HG03097 (cell line): ENCODE measurements at regions not wholly inside any gene's neighbourhood (a gene's known extent, or its start where the extent isn't known, plus 50 kb on each side); places are given as distances from the start of the nearest gene placed in this dataset.

Source experiments
- ATAC-seq: cut with Tn5 transposase; IDR thresholded peaks from one replicate; pipeline ENCODE4 v1.9.1; 2021; ENCODE audit not compliant: unreplicated experiment, low FRiP score

- ATAC-seq: no peak
Measured at GRCh38 chr12:91394903-91395302, 212.3 kb upstream of the DCN start.

DNA sequence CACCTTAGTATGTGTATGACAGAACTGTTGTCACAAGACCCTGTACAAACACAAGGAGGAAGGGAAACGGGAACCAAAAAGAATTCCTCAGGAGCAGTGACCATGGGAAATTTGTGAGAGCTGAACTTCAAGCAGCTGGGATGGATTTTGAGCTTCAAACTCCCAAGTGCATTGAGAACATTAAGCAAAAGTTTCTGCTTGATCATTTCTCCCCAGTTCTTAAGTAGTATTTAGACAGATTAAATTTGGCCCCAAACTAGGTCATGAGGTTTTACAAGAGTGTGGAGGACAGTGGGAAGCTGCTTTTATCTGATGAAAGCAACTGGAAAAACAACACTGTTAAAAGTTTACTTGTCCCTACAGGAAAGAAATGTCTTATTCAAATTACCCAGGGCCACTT, 206.0 kb upstream of the DCN start:
- ATAC-seq: no peak

- no peak for ATAC-seq
Measured at GRCh38 chr12:91387461-91388134, 205.0 kb upstream of the DCN start.

DNA sequence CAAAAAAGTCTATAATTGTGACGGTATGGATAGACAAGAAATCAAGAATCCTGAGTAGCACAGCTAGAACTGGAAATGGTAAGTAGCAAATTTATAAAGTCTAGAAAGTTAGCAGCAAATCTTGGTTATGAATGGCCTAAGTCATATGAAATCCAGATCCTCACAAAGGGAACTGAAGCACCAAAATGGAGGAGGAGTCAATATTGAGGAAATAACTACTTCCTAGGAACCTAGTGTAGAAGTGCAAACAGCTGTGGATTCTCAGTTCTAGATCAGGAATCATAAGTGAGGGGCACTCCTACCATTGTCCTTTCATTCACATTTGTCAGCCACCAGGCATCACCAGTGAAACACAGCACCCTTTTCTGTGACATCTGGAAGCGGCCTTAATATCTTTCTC, 202.2 kb upstream of the DCN start:
- ATAC-seq: no peak

GRCh38 chr12:91384366-91384765, 201.7 kb upstream of the DCN start:
- ATAC-seq: no peak

- no peak for ATAC-seq
Measured at GRCh38 chr12:91383099-91383498, 200.5 kb upstream of the DCN start.

DNA sequence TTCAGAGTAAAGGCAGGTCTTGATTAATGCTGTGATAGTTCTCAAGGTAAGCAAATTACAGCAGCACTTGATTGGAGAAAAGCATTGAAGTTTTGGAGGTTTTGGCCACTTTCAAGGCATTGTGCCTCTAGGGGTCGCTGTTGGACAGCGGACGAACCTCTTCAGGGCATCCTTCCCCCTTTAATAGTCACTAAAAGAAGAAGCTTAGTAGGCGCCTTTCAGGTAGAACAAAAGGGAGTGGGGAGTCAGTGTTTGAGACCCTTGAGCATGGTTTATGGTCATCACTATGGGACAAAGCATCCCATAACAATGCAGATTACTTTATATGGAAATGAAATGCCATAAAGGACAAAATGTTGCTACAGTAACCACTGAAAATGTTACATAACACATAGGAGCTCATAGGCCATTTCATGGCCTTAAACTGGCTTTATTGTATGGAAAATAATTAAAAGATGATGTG, 199.5 kb upstream of the DCN start:
- peak; percentile 65 for ATAC-seq

- ATAC-seq: peak; percentile 63
Measured at GRCh38 chr12:91381309-91381804, 198.7 kb upstream of the DCN start.

DNA sequence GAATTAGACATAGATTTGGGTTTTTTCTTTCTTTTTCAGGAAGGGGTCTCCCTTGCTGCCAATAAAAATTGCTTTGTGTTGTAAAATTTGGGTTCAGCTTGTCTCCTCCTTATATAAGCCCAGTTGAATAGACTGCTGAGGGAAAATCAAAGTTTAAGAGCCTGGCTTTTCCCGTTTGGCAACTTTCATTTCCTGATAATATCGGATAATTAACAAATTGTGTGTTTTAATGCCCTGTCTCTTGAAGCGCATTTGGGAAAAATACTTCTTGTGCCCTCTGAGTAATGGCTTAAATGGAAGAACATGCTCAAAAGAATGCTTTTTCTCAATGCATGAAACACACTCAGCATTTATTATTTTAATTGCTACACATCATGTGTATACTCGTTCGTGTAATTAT, 198.0 kb upstream of the DCN start:
- no peak for ATAC-seq

DNA sequence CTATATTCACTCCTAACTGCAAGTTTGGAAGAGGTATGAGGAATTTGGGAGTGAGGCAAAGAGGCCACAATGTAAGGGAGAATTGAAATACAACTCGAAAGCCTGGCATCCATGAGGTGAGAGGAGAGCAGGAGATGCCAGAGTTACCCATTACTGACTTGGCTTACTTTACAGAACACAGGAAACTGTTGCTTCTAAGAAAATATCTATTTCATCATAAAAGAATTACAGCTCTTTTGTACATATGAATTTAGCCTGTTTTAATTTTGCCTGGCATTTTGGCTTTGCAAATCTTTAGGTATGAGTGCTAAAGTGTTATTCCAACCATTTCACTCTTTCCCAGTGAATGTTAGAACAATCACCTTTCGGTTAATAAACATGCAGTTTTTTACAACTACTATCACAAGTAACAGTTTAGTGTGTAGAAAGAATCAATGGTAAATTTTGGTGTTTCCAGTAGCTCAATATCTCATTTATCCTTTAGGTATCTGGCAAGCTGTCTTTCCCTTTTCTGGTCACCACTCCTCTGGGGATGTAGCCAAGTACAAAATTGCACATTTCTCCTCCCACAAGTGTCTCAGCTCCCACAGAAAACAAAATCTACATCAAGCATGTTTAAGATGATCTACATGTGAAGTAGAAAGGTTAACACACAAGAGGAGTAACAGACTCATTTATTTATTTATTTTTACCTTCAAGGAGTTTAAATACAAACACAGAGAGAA, 196.6 kb upstream of the DCN start:
- ATAC-seq: no peak

- ATAC-seq: no peak
Measured at GRCh38 chr12:91377436-91377835, 194.8 kb upstream of the DCN start.

- no peak for ATAC-seq
Measured at GRCh38 chr12:91373086-91373485, 190.5 kb upstream of the DCN start.

DNA sequence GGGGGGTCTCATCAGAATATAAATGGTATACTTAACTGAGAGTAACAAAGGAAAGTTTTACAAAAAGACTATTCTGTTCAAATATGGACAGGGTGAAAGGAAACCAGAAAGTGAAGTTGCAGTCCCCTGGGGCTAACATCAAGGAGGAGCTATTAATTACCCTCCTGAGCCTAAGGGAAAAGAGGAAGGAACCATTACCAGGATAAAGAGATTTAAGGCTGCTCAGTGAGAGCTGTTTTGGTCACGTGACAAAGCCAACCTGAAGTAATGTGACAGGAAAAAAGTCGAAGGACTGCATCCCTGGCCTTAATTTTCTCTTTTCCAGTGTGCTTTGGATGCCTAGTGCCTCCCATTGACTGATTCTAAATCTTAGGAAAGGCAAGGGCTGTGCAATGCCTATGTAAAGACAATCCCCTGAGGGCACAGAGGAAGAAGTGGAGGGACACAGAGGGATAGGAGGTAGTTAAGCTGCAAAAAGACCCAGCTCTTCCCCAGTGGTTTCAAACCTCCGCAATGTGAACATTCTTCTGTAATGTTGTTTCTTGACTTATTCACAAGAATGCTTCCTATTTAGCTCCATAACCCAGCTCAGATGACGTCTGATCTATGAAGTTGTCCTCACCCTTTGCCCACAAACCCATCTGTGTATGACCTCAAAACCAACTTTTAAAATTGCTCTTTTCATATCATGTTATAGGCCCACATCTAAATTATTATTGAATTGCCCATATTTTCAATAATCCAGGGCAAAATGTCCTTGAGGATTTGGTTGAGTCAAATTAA, 187.7 kb upstream of the DCN start:
- ATAC-seq: no peak

DNA sequence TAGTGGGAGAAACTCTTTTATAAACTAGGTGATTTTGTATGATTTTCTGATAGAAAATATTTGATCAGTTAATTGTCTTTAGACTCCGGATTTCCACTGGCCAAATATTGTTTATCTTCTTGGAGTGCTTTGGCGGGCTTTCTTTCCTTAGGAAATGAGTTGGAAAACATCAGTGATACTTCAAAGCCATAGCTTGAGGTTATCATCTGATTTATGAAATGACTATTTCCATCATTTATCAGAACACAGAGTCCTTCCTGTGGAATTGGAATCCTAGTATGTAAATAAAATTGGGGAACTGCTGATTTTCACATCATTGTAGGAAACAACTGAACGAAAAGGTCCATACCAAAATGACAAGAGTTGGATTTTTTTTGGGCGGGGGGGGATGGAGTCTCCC, 186.0 kb upstream of the DCN start:
- no peak for ATAC-seq

DNA sequence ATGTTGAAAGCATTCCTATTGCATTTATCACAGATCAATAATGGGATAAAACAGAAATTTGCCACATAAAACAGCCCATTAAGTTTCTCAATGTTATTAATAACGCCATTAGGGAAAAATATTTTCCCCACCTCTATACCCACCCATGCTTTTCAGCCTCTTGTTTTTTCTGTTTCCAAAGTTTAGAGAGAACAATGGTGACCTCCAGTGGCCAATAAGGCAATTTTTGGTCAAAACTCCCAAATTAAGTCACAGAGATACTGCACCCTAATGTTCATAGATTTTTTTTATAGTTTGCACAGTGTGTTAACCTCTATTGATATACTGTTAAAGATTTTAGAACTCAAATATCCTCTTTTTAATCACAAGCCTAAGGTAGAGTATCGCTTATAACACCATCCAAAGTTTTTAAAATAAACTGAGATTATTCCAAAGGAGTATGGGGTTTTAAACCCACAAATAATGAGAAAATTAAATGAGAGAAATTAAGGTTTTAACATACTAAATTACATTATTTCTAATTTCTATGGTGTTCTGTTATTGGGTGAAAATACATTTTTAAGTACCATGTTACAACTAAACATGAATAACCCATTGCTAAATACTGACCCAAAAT, 184.7 kb upstream of the DCN start:
- no peak for ATAC-seq

DNA sequence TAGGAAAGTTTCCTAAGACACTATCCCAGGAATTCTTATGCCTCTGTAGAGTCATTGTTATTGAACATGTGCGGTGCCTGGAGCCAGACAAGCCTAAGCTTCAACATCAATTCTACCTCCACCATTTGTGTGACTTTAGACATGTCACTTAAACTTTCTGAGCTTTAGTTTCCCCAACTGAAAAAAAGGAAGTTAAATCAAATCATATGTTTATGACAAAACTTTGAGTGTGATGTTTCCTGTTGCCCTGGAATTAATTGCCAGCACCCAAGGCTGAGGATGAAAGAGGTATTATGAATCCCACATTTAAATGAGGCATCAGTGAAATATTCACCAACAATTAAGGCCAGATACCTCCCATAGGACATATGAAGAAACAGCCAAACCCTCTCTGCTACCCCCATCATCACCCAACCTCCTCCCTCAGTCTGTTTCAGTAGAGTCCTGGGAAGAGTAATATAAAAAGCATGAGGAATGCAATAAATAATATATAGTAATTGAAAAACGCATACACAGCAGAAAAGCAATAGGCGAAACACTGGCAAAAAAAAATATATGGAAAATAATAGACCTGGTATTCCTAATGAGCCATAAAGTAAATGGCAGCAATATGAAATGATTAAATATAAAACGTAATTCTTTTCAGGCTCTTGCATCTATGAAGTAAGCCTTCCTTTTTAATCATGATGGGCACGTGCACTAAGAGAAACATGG, 182.0 kb upstream of the DCN start:
- no peak for ATAC-seq

DNA sequence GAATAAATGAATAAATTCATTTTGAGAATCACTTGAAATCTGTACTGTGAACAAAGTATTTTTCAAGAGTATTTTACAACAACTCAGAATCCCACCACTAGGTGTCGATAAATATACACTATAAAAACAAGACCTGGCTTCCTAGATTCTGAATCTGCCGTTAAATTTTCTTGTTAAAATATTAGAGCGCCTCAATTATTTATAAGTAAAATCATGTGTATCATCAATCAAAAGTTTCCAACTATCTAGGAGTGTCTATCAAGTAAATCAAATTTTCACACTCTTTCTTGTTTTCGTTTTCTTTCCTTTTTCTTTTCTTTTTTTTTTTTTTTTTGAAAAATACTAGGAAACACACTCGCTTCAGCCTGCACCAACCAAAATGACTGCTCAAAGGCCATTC, 179.2 kb upstream of the DCN start:
- ATAC-seq: no peak

GRCh38 chr12:91357381-91357780, 174.8 kb upstream of the DCN start:
- ATAC-seq: no peak

DNA sequence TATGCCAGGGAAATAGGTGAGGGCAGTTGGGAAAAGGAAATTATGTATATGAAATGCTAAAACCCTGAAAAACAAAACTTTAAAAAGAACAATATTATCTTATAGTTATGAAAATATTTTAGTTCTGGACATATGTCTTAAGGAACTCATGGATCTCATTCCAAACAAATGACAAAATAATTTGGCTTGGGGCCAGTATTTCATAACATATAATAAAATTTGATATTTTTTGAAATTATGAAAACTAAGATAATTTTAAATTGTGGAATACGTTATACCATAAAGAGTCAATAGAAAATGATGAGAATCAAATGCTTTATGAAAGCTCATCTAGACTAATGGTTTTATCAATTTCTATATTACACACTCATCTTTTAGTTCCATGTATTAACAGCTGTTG, 173.8 kb upstream of the DCN start:
- no peak for ATAC-seq
